Inflammatory macrophage treated with lipopolysaccharide for 1 hour (primary cell): ENCODE measurements at regions not wholly inside any gene's neighbourhood (a gene's known extent, or its start where the extent isn't known, plus 50 kb on each side); places are given as distances from the start of the nearest gene placed in this dataset.

Source experiments
- DNase-seq, 2 donors: peaks; one replicate each; pipeline ENCODE4 v3.0.0-alpha.2; 2020 to 2022

DNA sequence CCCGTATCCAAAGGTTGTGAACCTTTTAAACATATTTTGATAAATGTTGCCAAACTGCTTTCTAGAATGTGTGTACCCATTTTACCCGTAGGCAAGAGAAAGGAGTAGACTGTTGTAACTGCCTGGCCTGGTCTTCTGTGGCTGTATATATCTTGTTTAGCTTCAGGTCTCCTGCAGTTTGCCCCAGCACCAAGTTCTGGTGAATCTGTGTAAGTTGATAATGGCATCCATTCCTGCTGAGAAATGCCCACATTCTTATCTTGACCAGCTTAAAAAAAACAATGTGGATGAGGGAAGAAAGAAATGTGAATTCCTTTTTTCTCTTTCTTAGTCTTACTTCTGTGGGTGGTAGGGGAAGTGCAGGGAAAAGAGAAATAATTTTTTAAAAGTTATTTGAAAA, 53.3 kb upstream of the TLE3 start:
- peak in 1 of 2 donors; percentile 39 for DNase-seq

DNA sequence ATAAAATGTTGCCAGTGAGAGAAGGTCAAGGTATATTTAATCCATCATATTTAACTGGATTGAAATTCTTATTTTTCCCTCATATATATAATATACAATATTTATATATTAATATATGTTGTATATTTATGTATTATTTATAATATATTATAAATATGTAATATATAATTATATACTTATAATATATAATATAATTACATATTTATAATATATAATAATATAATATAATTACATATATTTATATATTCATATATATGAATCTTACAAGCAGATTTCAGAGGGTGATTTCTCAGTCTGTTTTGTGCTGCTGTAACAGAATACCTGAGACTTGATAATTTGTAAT, 52.7 kb upstream of the TLE3 start:
- DNase-seq = no peak

DNA sequence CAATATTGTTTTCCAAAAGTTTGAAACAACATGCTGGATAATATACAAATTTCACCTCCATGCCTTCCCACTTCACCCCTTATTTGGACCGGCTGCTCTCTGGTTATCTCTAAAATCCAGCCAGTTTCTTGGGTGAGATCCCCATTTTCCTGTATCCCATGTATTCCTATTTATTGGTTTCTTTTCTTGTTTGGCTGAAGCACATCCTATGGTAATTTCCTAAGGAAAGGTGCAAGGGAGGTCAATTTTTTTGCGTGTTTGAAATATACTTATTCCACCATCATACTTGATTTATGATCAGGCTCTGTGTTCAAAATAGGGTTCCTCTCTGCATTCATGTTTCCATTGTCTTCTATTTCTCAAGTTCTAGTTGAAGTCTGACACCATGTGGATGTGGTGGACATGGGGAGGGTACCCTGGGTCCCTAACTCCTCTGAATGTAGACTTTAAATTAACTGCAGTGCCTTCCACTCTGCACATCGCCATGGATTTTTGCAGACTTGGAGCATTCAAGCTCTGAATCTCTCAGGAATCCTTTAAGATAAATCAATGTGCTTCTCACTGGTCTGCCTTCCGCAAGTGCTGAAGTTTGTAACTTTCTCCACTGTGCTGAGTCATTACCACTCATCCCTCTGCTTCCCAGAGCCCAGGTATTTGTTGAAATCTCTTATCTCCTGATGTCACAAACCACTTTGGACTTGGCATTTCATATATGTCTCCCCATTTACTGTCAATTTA, 52.1 kb upstream of the TLE3 start:
- no peak for DNase-seq

DNA sequence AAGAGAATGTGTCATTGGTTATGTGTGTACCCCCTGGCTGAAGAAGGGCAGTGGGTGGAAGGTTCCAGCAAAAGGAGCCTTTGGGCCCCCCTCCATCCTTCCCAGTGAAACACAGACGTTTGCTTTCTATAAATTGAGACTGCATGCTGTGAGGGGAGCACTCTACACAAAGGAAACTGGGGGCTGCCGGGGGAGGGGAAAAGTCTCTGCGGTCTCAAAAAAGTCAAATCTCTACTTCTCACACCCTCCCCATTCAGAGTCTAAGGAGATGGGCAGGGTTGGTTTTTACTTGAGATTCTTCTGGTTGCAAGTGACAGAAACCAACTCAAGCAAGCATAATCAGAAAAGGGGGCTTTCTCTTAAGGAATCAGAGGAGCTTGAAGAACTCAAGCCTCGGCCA, 50.1 kb upstream of the TLE3 start:
- DNase-seq = no peak
